ENCODE measurements at regions not wholly inside any gene's neighbourhood (a gene's known extent, or its start where the extent isn't known, plus 50 kb on each side); places are given as distances from the start of the nearest gene placed in this dataset.

DNA sequence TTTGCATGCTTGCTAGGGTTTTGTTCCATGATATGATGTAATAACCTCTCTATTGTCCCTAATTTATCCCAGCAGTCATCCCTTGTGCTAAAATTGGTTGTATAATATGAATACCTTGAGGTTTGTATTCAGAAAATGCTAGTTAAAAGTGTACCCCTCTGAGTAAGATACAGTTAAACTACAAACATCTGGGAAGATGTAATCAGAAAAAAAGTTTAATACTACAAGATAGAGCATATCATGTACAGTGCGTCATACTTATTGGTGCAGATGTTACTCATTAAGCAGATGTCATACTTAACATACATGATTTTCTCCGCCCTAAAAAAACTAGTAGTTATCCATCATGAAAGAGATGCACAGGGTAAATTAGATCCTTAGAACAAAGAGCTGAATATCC, 336.1 kb upstream of the KCND2 start:
- intact Hi-C loops (cut with DNase I; ENCODE audit: low total_unique reads) = loop anchor here (5.0 kb wide), 1 partner anchor 335 kb away; the partner anchor contains the start of gene KCND2

DNA sequence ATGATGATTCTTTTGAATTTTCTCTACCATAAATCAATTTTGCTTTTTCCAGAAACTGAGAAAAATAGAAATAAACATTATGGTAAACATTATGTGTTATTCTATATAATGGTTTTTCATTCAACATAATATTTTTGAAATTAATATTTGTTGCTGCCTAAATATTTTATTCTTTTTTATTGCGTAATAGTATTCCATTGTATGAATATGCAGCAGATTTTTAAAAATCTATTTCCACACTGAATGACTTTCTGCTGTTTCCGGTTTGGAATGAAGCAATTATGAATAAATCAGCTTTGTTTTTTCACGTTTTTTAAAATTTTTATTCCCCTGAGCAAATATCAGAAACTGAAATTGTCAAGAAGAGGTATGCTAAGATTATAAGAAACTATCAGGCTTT, 335.2 kb upstream of the KCND2 start:
- H3K9me3 ChIP-seq = no peaks in the 10 kb centered on the region
- no peak for TF ChIP-seq POLR2A (IDR thresholded peaks at IDR 0.05)
- TF ChIP-seq, protein P1, sequence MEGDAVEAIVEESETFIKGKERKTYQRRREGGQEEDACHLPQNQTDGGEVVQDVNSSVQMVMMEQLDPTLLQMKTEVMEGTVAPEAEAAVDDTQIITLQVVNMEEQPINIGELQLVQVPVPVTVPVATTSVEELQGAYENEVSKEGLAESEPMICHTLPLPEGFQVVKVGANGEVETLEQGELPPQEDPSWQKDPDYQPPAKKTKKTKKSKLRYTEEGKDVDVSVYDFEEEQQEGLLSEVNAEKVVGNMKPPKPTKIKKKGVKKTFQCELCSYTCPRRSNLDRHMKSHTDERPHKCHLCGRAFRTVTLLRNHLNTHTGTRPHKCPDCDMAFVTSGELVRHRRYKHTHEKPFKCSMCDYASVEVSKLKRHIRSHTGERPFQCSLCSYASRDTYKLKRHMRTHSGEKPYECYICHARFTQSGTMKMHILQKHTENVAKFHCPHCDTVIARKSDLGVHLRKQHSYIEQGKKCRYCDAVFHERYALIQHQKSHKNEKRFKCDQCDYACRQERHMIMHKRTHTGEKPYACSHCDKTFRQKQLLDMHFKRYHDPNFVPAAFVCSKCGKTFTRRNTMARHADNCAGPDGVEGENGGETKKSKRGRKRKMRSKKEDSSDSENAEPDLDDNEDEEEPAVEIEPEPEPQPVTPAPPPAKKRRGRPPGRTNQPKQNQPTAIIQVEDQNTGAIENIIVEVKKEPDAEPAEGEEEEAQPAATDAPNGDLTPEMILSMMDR (IDR thresholded peaks at IDR 0.05) = no peak
- no peak for DNase-seq
- H3K27me3 ChIP-seq = no peaks in the 10 kb centered on the region
- intact Hi-C loops (cut with DNase I; ENCODE audit: low total_unique reads) = loop anchor here (5.0 kb wide), 1 partner anchor 335 kb away; the partner anchor contains the start of gene KCND2
- H3K27ac ChIP-seq = no peak overlapping the region
- H3K4me1 ChIP-seq = no peaks in the 10 kb centered on the region
- no peaks in the 10 kb centered on the region for H3K36me3 ChIP-seq
- H3K4me3 ChIP-seq = no peak overlapping the region

More for the DNA sequence above, 336.1 kb upstream of the KCND2 start:
- no peaks in the 10 kb centered on the region for H3K4me1 ChIP-seq
- DNase-seq = no peak
- H3K4me3 ChIP-seq = no peak overlapping the region
- H3K36me3 ChIP-seq = no peaks in the 10 kb centered on the region
- no peaks in the 10 kb centered on the region for H3K27me3 ChIP-seq
- TF ChIP-seq, protein P1 (IDR thresholded peaks at IDR 0.05) = no peak
- TF ChIP-seq POLR2A (IDR thresholded peaks at IDR 0.05) = no peak
- no peak overlapping the region for H3K27ac ChIP-seq
- H3K9me3 ChIP-seq = no peaks in the 10 kb centered on the region

DNA sequence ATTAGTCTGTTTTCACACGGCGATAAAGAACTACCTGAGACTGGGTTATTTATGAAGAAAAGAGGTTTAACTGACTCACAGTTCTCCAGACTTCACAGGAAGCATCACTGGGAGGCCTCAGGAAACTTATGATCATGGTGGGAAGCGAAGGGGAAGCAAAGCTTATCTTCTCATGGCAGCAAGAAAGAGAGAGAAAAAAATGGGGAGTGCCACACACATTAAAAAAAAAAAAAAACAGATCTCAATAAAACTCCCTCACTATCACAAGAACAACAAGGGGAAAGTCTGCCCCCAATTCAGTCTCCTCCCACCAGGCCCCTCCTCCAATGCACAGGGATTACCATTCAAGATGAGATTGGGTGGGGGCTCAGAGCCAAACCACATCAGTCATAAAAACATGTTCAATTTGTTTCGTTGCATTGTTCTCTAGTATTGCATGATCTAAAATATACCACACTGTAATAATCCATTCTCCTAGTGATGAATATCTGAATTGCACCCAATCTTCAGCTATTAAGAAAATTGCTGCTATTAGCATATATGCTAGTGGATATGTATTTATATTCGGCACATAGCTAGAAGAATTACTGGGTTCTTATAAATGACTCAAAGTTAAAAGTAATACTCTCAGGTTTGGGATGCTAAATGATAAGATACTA, 328.9 kb upstream of the KCND2 start:
- TF ChIP-seq, protein P1 (IDR thresholded peaks at IDR 0.05) = no peak
- TF ChIP-seq POLR2A (IDR thresholded peaks at IDR 0.05) = no peak
- intact Hi-C loops (cut with DNase I; ENCODE audit: low total_unique reads) = no loop called here
- DNase-seq = no peak

DNA sequence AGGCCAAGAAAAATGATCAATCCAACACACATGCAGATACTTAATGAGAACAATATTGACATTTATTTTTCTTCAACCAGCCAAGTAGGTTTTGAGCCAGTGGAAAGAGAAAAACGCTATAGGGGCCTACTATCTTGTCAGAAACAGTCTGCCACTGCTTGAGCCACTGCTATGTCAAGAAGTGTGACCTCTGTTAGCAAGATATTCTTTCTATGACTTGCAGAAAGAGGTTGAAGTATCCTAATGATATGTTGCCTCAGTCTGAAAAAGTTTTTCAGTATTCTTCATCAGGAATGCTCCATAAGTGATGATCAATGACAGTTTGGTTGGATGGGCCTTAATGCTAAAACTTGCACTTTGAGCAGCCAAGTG, 328.4 kb upstream of the KCND2 start:
- TF ChIP-seq, protein P1 (IDR thresholded peaks at IDR 0.05) = no peak
- no peak for TF ChIP-seq POLR2A (IDR thresholded peaks at IDR 0.05)
- H3K9me3 ChIP-seq = no peaks in the 10 kb centered on the region
- intact Hi-C loops (cut with DNase I; ENCODE audit: low total_unique reads) = no loop called here

More for the DNA sequence above, 328.9 kb upstream of the KCND2 start:
- no peak overlapping the region for H3K27ac ChIP-seq
- H3K36me3 ChIP-seq = no peaks in the 10 kb centered on the region
- H3K9me3 ChIP-seq = no peaks in the 10 kb centered on the region
- no peaks in the 10 kb centered on the region for H3K27me3 ChIP-seq
- no peaks in the 10 kb centered on the region for H3K4me1 ChIP-seq
- no peak overlapping the region for H3K4me3 ChIP-seq

DNA sequence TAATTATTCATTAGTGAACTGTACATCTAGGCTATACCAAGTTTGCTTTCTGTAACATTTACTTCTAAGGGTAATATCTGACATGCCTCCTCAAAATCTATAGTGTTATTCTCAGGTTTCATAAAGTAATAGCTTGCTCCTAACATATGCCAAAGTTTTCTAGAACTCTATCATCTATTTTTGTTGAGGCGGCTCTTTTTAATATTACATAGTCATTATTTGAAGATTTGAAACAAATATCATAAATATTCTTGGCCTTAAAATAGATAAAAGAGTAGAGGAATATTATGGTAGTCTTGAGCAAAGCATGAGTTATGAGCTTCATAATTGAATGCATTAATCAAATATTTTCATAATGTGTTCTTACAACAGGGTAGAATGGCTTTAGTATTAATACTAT, 327.2 kb upstream of the KCND2 start:
- H3K27ac ChIP-seq = no peak overlapping the region
- DNase-seq = no peak
- H3K9me3 ChIP-seq = no peaks in the 10 kb centered on the region
- H3K4me3 ChIP-seq = no peak overlapping the region
- no peaks in the 10 kb centered on the region for H3K4me1 ChIP-seq
- intact Hi-C loops (cut with DNase I; ENCODE audit: low total_unique reads) = no loop called here
- TF ChIP-seq, protein P1 (IDR thresholded peaks at IDR 0.05) = no peak
- TF ChIP-seq POLR2A (IDR thresholded peaks at IDR 0.05) = no peak
- no peaks in the 10 kb centered on the region for H3K36me3 ChIP-seq
- H3K27me3 ChIP-seq = no peaks in the 10 kb centered on the region

More for the DNA sequence above, 328.4 kb upstream of the KCND2 start:
- no peak for DNase-seq
- Histone ChIP-seq H3K27ac (no peak overlapping the region), H3K27me3 (no peaks in the 10 kb centered on the region), H3K4me3 (no peak overlapping the region), H3K36me3 (no peaks in the 10 kb centered on the region), H3K4me1 (no peaks in the 10 kb centered on the region)
